Limb (tissue), 2 donors: ENCODE measurements at regions not wholly inside any gene's neighbourhood (a gene's known extent, or its start where the extent isn't known, plus 50 kb on each side); places are given as distances from the start of the nearest gene placed in this dataset.

ENCODE experiments used
- DNase-seq, 2 donors: peaks; one replicate each; pipeline ENCODE4 v3.0.0-alpha.2; 2016; ENCODE audit errors: extremely low spot score in 2 of 2

GRCh38 chr7:41244246-41244645, 458.6 kb downstream of the INHBA start:
- no peak for DNase-seq

- DNase-seq: no peak
These were observed 461.2 kb downstream of the INHBA start for GRCh38 chr7:41241641-41242040.

GRCh38 chr7:41239596-41239995, 463.3 kb downstream of the INHBA start:
- no peak for DNase-seq

- DNase-seq: no peak
These were observed 464.0 kb downstream of the INHBA start for GRCh38 chr7:41238851-41239331.

- DNase-seq: no peak
These were observed 464.9 kb downstream of the INHBA start for GRCh38 chr7:41237956-41238355.

GRCh38 chr7:41232086-41232485, 470.8 kb downstream of the INHBA start:
- no peak for DNase-seq

GRCh38 chr7:41224063-41224763, 478.7 kb downstream of the INHBA start:
- no peak for DNase-seq

GRCh38 chr7:41222746-41223145, 480.1 kb downstream of the INHBA start:
- no peak for DNase-seq

- DNase-seq: no peak
These were observed 482.6 kb downstream of the INHBA start for GRCh38 chr7:41220266-41220665.

GRCh38 chr7:41219276-41219675, 483.6 kb downstream of the INHBA start:
- peak in 1 of 2 donors; percentile 10 for DNase-seq

GRCh38 chr7:41217306-41217705, 485.6 kb downstream of the INHBA start:
- no peak for DNase-seq

GRCh38 chr7:41207141-41207540, 495.7 kb downstream of the INHBA start:
- DNase-seq: no peak

- no peak for DNase-seq
These were observed 496.6 kb downstream of the INHBA start for GRCh38 chr7:41206267-41206666.

GRCh38 chr7:41205600-41205999, 497.3 kb downstream of the INHBA start:
- DNase-seq: no peak

- DNase-seq: no peak
These were observed 499.3 kb downstream of the INHBA start for GRCh38 chr7:41203542-41203941.

GRCh38 chr7:41201021-41201420, 501.9 kb downstream of the INHBA start:
- DNase-seq: no peak

GRCh38 chr7:41199136-41199535, 503.8 kb downstream of the INHBA start:
- DNase-seq: no peak

GRCh38 chr7:41198502-41198901, 504.4 kb downstream of the INHBA start:
- no peak for DNase-seq

GRCh38 chr7:41197769-41198168, 505.1 kb downstream of the INHBA start:
- DNase-seq: no peak

GRCh38 chr7:41193738-41194282, 509.1 kb downstream of the INHBA start:
- no peak for DNase-seq

GRCh38 chr7:41190581-41190980, 512.3 kb downstream of the INHBA start:
- DNase-seq: no peak

- no peak for DNase-seq
These were observed 513.0 kb downstream of the INHBA start for GRCh38 chr7:41189866-41190265.
